ENCODE measurements at regions not wholly inside any gene's neighbourhood (a gene's known extent, or its start where the extent isn't known, plus 50 kb on each side); places are given as distances from the start of the nearest gene placed in this dataset.

GRCh38 chrX:2589186-2590020 lies 88.6 kb upstream of the DHRSX start:
- no peak for TF ChIP-seq CTCF (IDR thresholded peaks at IDR 0.05; ENCODE audit: low read depth, low read length)
- no peak for TF ChIP-seq POLR2A (IDR thresholded peaks at IDR 0.05; ENCODE audit: extremely low read depth, insufficient read length)
- TF ChIP-seq MYC (IDR thresholded peaks at IDR 0.05; ENCODE audit: low read depth, low read length): no peak
